K562 (cell line): ENCODE measurements at regions not wholly inside any gene's neighbourhood (a gene's known extent, or its start where the extent isn't known, plus 50 kb on each side); places are given as distances from the start of the nearest gene placed in this dataset.

Experiments
- ATAC-seq: fragments of 200-7000 bp; cut with Tn5 transposase; 3 replicates; pipeline ENCODE4 v1.9.1; 2020; ENCODE audit warnings: moderate library complexity
- BruUV-seq: library from RNA; stranded (reverse); fragments of 400-500 nt; replicated peaks from 2 replicates; lab custom pipeline; 2021; lab: Mats Ljungman, UMichigan
- CTCF ChIA-PET: fragments of 300-600 bp; formaldehyde crosslinking; extraction: SDS; loops from one replicate; lab custom pipeline; 2021; ENCODE audit warnings: low intra/inter-chr PET ratio; lab: Yijun Ruan, JAX
- POLR2A ChIA-PET: fragments of 300-600, 350-650 bp; sonication (Branson Sonifier 250); formaldehyde crosslinking; extraction: SDS; loops from one replicate; lab custom pipeline; 2021; ENCODE audit warnings: antibody characterized with exemption, inconsistent platforms; lab: Yijun Ruan, JAX
- DNase-seq, 4 experiments: peaks; one replicate each; pipeline versions ENCODE4 v3.0.0 to v3.0.0-alpha.2; 2011 to 2018; ENCODE audit warnings: low spot score in 3 of 4, mixed read lengths in 3 of 4; ENCODE audit errors: extremely low read depth in 1 of 4
- FAIRE-seq: peaks from 2 replicates; lab custom pipeline; 2011; peaks lifted over from hg19 to GRCh38; lab: Jason Lieb, UNC
- H2AFZ ChIP-seq: 2 replicates; pipeline ENCODE4 v1.6.0; 2011; ENCODE audit warnings: low read depth, low read length, control low read depth, inconsistent platforms
- H3K27ac ChIP-seq: fragments of 200-600 bp; 3 replicates; pipeline ENCODE4 v1.8.0; 2011; ENCODE audit warnings: low read depth, mild to moderate bottlenecking, control low read depth, inconsistent platforms, low read length, moderate library complexity, mixed read lengths; ENCODE audit errors: extremely low read depth
- H3K27me3 ChIP-seq, 2 experiments: fragments of 300-600 bp in 1 of 2; 2 replicates in 1 of 2; 3 replicates in 1 of 2; pipeline versions ENCODE4 v1.6.0 to v1.8.0; 2011; ENCODE audit warnings: inconsistent platforms in 2 of 2, low read length in 2 of 2, mild to moderate bottlenecking in 1 of 2, mixed read lengths in 1 of 2, moderate library complexity in 1 of 2; ENCODE audit not compliant: control insufficient read depth in 2 of 2, insufficient read depth in 2 of 2
- H3K36me3 ChIP-seq: fragments of 300-600 bp; 3 replicates; pipeline ENCODE4 v1.8.0; 2011; ENCODE audit warnings: mild to moderate bottlenecking, low read length, inconsistent platforms; ENCODE audit not compliant: control insufficient read depth, insufficient read depth
- H3K4me1 ChIP-seq, 2 experiments: fragments of 200-600 bp in 1 of 2; replicated peaks in 1 of 2; 2 replicates in 1 of 2; 3 replicates in 1 of 2; pipeline versions ENCODE4 v1.5.1 to v1.8.0; 2011; ENCODE audit warnings: inconsistent platforms in 2 of 2, low read length in 2 of 2, mild to moderate bottlenecking in 1 of 2, mixed read lengths in 1 of 2, moderate library complexity in 1 of 2; ENCODE audit not compliant: control insufficient read depth in 2 of 2, insufficient read depth in 2 of 2
- H3K4me2 ChIP-seq: 2 replicates; pipeline ENCODE4 v1.6.1; 2011; ENCODE audit warnings: low read length, control low read depth, inconsistent platforms, mixed read lengths; ENCODE audit not compliant: insufficient read depth
- H3K4me3 ChIP-seq: fragments of 200-600 bp; sonication (generic), shearing (Covaris generic); 2 replicates; pipeline ENCODE4 v1.5.1; 2016; ENCODE audit warnings: control low read depth, inconsistent platforms
- H3K79me2 ChIP-seq: fragments of 200-600 bp; 3 replicates; pipeline ENCODE4 v1.8.0; 2011; ENCODE audit warnings: low read length, inconsistent platforms; ENCODE audit not compliant: control insufficient read depth, insufficient read depth
- H3K9ac ChIP-seq, 2 experiments: 2 replicates each; pipeline versions ENCODE4 v1.6.0 to v1.6.1; 2011; ENCODE audit warnings: low read depth in 2 of 2, low read length in 2 of 2, control low read depth in 1 of 2, inconsistent platforms in 1 of 2, mild to moderate bottlenecking in 1 of 2, mixed read lengths in 1 of 2; ENCODE audit not compliant: insufficient read depth in 1 of 2
- H3K9me1 ChIP-seq: one replicate; pipeline ENCODE4 v1.6.0; 2011; ENCODE audit warnings: inconsistent platforms, mild to moderate bottlenecking, low read length, moderate library complexity; ENCODE audit not compliant: control insufficient read depth, insufficient read depth
- H3K9me3 ChIP-seq: replicated peaks from 2 replicates; pipeline ENCODE4 v1.5.1; 2011; ENCODE audit warnings: low read depth, low read length, inconsistent platforms; ENCODE audit not compliant: control insufficient read depth, insufficient read depth
- H4K20me1 ChIP-seq: replicated peaks from 2 replicates; pipeline ENCODE4 v1.6.1; 2011; ENCODE audit warnings: low read length, inconsistent platforms, mixed read lengths; ENCODE audit not compliant: control insufficient read depth, insufficient read depth
- CEBPB ChIP-seq: fragments of 450-650 bp; IDR thresholded peaks from 2 replicates; pipeline ENCODE4 v1.6.1; 2016; ENCODE audit warnings: missing genetic modification characterization, missing compliant biosample characterization
- SNIP1 ChIP-seq: fragments of 450-650 bp; IDR thresholded peaks from 2 replicates; pipeline ENCODE4 v1.7.1; 2017; ENCODE audit warnings: low read depth, mild to moderate bottlenecking
- TARDBP ChIP-seq: fragments of 450-650 bp; IDR thresholded peaks from 2 replicates; pipeline ENCODE4 v1.6.1; 2016
- WGBS: fragments of 100-300 bp; shearing (Covaris generic); methylation state at CpG from one replicate; pipeline ENCODE4 v1.1.6; 2016; ENCODE audit warnings: low coverage, mixed read lengths; ENCODE audit not compliant: insufficient coverage; ENCODE audit errors: missing lambda C conversion rate; 5-methylcytosine and 5-hydroxymethylcytosine counted together
- in situ Hi-C: fragments of 300-500 bp; cut with MboI; formaldehyde crosslinking; loops from 4 replicates; pipeline ENCODE4 v1.15.0; 2018; ENCODE audit warnings: inconsistent platforms, mixed read lengths
- intact Hi-C: fragments of 100-400 bp; cut with micrococcal nuclease; formaldehyde crosslinking; loops from 2 replicates; pipeline ENCODE4 v1.14.2; 2022

- Histone ChIP-seq H3K36me3 (no peaks in the 10 kb centered on the region), H3K27me3 (no peaks in the 10 kb centered on the region), H3K4me1 (no peaks in the 10 kb centered on the region; a peak in 1 of 5 replicates), H4K20me1 (no peaks in the 10 kb centered on the region), H3K4me2 (no peak overlapping the region), H3K27ac (no peak overlapping the region), H3K9ac (no peak overlapping the region), H2AFZ (no peak overlapping the region), H3K4me3 (no peak overlapping the region), H3K79me2 (no peaks in the 10 kb centered on the region), H3K9me3 (0 out of 2 replicates have a peak, but pooled peaks cover 2% of the 10 kb centered on the region), H3K9me1 (no peaks in the 10 kb centered on the region)
- intact Hi-C loops: no loop called here
- FAIRE-seq (no peak), DNase-seq (no peak), ATAC-seq (no peak)
- POLR2A ChIA-PET: no interaction called here
- in situ Hi-C loops: no loop called here
- CTCF ChIA-PET: no interaction called here
- no TSS peak for BruUV-seq
- TF ChIP-seq CEBPB (tag): peak; percentile 61
- TF ChIP-seq TARDBP: no peak
- WGBS: 49% methylated on average over 7 of the region's 7 CpGs
These were observed 83.0 kb upstream of the MBOAT2 start for GRCh38 chr2:9086465-9086864.

DNA sequence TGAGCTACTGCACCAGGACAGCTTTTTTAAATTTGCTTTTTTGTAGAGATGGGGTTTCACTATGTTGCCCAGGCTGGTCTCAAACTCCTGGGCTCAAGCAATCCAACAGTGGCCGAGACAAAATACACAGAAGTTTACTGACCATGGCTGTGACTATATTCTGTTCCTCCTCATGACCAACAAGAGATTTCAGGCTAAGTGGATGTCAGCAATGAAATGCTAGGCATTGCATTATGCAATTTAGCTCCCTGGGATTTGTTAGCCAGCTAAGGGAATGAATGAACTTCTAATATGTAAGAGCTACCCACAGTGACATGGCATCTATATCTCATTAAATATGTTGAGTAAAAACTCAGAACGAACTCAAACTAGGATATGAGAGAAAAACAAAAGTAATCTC is 81.9 kb upstream of the MBOAT2 start:
- no peak for DNase-seq
- FAIRE-seq: peak; percentile 35
- TF ChIP-seq SNIP1: no peak
- 0 out of 2 replicates have a peak, but pooled peaks cover 2% of the 10 kb centered on the region for H3K9me3 ChIP-seq
- in situ Hi-C loops (no loop called here), intact Hi-C loops (no loop called here)
- no peaks in the 10 kb centered on the region for H3K27me3 ChIP-seq
- no peaks in the 10 kb centered on the region for H3K36me3 ChIP-seq
- no peaks in the 10 kb centered on the region for H3K79me2 ChIP-seq
- no peak overlapping the region for H3K9ac ChIP-seq
- H2AFZ ChIP-seq: 0 out of 2 replicates have a peak overlapping the region, but pooled peaks have one; percentile 9
- 45% methylated on average over 2 of the region's 2 CpGs for WGBS
- ChIA-PET POLR2A (no interaction called here), CTCF (no interaction called here)
- BruUV-seq: no TSS peak
- H3K27ac ChIP-seq: no peak overlapping the region
- no peak for ATAC-seq
- no peaks in the 10 kb centered on the region; a peak in 1 of 5 replicates for H3K4me1 ChIP-seq
- H3K4me3 ChIP-seq: no peak overlapping the region
- H3K4me2 ChIP-seq: no peak overlapping the region
- H4K20me1 ChIP-seq: no peaks in the 10 kb centered on the region
- H3K9me1 ChIP-seq: no peaks in the 10 kb centered on the region
